ENCODE measurements at regions not wholly inside any gene's neighbourhood (a gene's known extent, or its start where the extent isn't known, plus 50 kb on each side); places are given as distances from the start of the nearest gene placed in this dataset.

- DNase-seq (ENCODE audit: low spot score) (no peak), ATAC-seq (no peak), FAIRE-seq (no peak)
- Histone ChIP-seq H3K4me1 (ENCODE audit: insufficient read depth, low read length) (no peaks in the 10 kb centered on the region), H2AFZ (ENCODE audit: low read length) (no peak overlapping the region), H3K79me2 (ENCODE audit: insufficient read depth, low read length) (no peaks in the 10 kb centered on the region), H3K4me2 (ENCODE audit: low read depth, low read length) (no peak overlapping the region), H3K27me3 (ENCODE audit: control insufficient read depth in 1 of 2, insufficient read depth in 2 of 2, low read length in 2 of 2) (no peaks in the 10 kb centered on the region), H3K36me3 (replicated peaks in 1 of 2; ENCODE audit: control insufficient read depth in 1 of 2, insufficient read depth in 2 of 2, low read length in 2 of 2) (no peaks in the 10 kb centered on the region), H3K4me3 (replicated peaks in 1 of 3; ENCODE audit: insufficient read depth in 1 of 3, low read depth in 2 of 3, low read length in 3 of 3) (no peak overlapping the region), H4K20me1 (ENCODE audit: insufficient read depth, low read length) (no peaks in the 10 kb centered on the region), H3K9me3 (ENCODE audit: low read length) (no peaks in the 10 kb centered on the region), H3K27ac (ENCODE audit: extremely low read length, insufficient read depth, low read length) (no peak overlapping the region), H3K9ac (ENCODE audit: insufficient read depth, low read depth, low read length) (no peak overlapping the region)
- BruUV-seq (replicated peaks), result no TSS peak
- 0% methylated on average over 1 of the region's 1 CpG for WGBS (ENCODE audit: low lambda C conversion rate)
- ChIA-PET POLR2A (no interaction called here), CTCF (ENCODE audit: low intra/inter-chr PET ratio, low total read pairs) (no interaction called here)
- in situ Hi-C loops (cut with HindIII; ENCODE audit: extremely low pct_ligation_motif_present, low pct_unique_long_range_greater_than_20kb), result no loop called here
- no peak for TF ChIP-seq FOSL2 (CRISPR knock-in tag; IDR thresholded peaks at IDR 0.05)
- TF ChIP-seq RELA (CRISPR knock-in tag; IDR thresholded peaks at IDR 0.05), result no peak
- no peak for TF ChIP-seq ZNF503 (CRISPR knock-in tag; IDR thresholded peaks at IDR 0.05)
- no peak for TF ChIP-seq YY1 (IDR thresholded peaks at IDR 0.05; ENCODE audit: insufficient read depth, insufficient replicate concordance, low read depth, low read length)
- TF ChIP-seq TP53 (CRISPR knock-in tag; conservative IDR thresholded peaks at IDR 0.05), result no peak
- no peak for TF ChIP-seq SSRP1 (CRISPR knock-in tag; IDR thresholded peaks at IDR 0.05)
- TF ChIP-seq TSC22D2 (CRISPR knock-in tag; IDR thresholded peaks at IDR 0.05; ENCODE audit: borderline replicate concordance), result no peak
- TF ChIP-seq MTA1 (CRISPR knock-in tag; IDR thresholded peaks at IDR 0.05; ENCODE audit: borderline replicate concordance), result no peak
- no peak for TF ChIP-seq ZSCAN25 (CRISPR knock-in tag; IDR thresholded peaks at IDR 0.05)
- TF ChIP-seq ZNF639 (CRISPR knock-in tag; conservative IDR thresholded peaks at IDR 0.05), result no peak
- no peak for TF ChIP-seq HOXA3 (CRISPR knock-in tag; IDR thresholded peaks at IDR 0.05)
- TF ChIP-seq ZNF326 (CRISPR knock-in tag; IDR thresholded peaks at IDR 0.05; ENCODE audit: borderline replicate concordance), result no peak
- no peak for TF ChIP-seq TEAD3 (CRISPR knock-in tag; optimal IDR thresholded peaks at IDR 0.05; ENCODE audit: borderline replicate concordance)
- TF ChIP-seq ZNF605 (CRISPR knock-in tag; IDR thresholded peaks at IDR 0.05), result no peak
- TF ChIP-seq FOXP1 (IDR thresholded peaks at IDR 0.05), result no peak
- TF ChIP-seq FOXP1 (CRISPR knock-in tag; IDR thresholded peaks at IDR 0.05), result no peak
- TF ChIP-seq MAX (IDR thresholded peaks at IDR 0.05), result no peak
- TF ChIP-seq ZFP91 (CRISPR knock-in tag; IDR thresholded peaks at IDR 0.05; ENCODE audit: borderline replicate concordance), result no peak
- TF ChIP-seq ZNF589 (CRISPR knock-in tag; conservative IDR thresholded peaks at IDR 0.05), result no peak
- no peak for TF ChIP-seq ZIK1 (CRISPR knock-in tag; IDR thresholded peaks at IDR 0.05; ENCODE audit: borderline replicate concordance, low read depth)
- TF ChIP-seq RBFOX2 (IDR thresholded peaks at IDR 0.05; ENCODE audit: low read depth, low read length), result no peak
- intact Hi-C loops (cut with micrococcal nuclease; ENCODE audit: unreplicated experiment), result no loop called here
Observed at GRCh38 chr9:108035487-108035886, 545.9 kb upstream of the KLF4 start.

Data from HepG2 (cell line).